ENCODE measurements at regions not wholly inside any gene's neighbourhood (a gene's known extent, or its start where the extent isn't known, plus 50 kb on each side); places are given as distances from the start of the nearest gene placed in this dataset.

- H3K27ac ChIP-seq: no peak overlapping the region
- no peak for TF ChIP-seq CTCF (conservative IDR thresholded peaks at IDR 0.05)
These were observed 628.8 kb downstream of the NR2F1-AS1 start for GRCh38 chr5:92952243-92952642.

GRCh38 chr5:92951746-92952145, 629.3 kb downstream of the NR2F1-AS1 start:
- TF ChIP-seq CTCF (conservative IDR thresholded peaks at IDR 0.05): no peak
- no peak overlapping the region for H3K27ac ChIP-seq

GRCh38 chr5:92946546-92946945, 634.5 kb downstream of the NR2F1-AS1 start:
- peak overlapping the region; percentile 92 for H3K27ac ChIP-seq
- TF ChIP-seq CTCF (conservative IDR thresholded peaks at IDR 0.05): no peak

GRCh38 chr5:92945605-92946097, 635.4 kb downstream of the NR2F1-AS1 start:
- H3K27ac ChIP-seq: peak overlapping the region; percentile 92
- TF ChIP-seq CTCF (conservative IDR thresholded peaks at IDR 0.05): no peak; the same call in 1 of the 2 replicates

- H3K27ac ChIP-seq: peak overlapping the region; percentile 92
- no peak for TF ChIP-seq CTCF (conservative IDR thresholded peaks at IDR 0.05)
These were observed 636.0 kb downstream of the NR2F1-AS1 start for GRCh38 chr5:92944903-92945604.

GRCh38 chr5:92944337-92944736, 636.7 kb downstream of the NR2F1-AS1 start:
- TF ChIP-seq CTCF (conservative IDR thresholded peaks at IDR 0.05): no peak
- H3K27ac ChIP-seq: peak overlapping the region; percentile 92

GRCh38 chr5:92942762-92943161, 638.3 kb downstream of the NR2F1-AS1 start:
- peak overlapping the region; percentile 92 for H3K27ac ChIP-seq
- no peak for TF ChIP-seq CTCF (conservative IDR thresholded peaks at IDR 0.05)
